ENCODE measurements at regions not wholly inside any gene's neighbourhood (a gene's known extent, or its start where the extent isn't known, plus 50 kb on each side); places are given as distances from the start of the nearest gene placed in this dataset.

DNA sequence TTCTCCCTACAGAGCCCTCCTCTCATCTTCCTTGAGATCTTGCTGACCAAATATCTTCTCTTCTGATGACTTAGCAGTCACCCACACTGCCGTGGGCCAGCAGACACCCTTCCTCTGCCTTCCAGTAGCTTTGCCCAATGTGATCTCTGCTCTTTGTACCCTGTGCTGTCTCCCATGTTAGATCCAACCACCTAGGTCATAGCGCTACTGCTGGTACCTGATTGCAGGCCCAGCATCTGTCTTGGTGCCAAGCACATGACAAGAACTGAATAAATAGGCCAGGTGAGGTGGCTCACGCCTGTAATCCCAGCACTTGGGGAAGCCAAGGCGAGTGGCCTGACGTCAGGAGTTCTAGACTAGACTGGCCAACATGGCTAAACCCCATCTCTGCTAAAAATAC lies 149.7 kb downstream of the TM9SF2 start:
- DNase-seq (ENCODE audit: low read depth in 4 of 6, low spot score in 6 of 6): no peak
- H3K27ac ChIP-seq (ENCODE audit: low read depth, low read length): no peak overlapping the region
- H3K36me3 ChIP-seq (ENCODE audit: control insufficient read depth, insufficient read depth, low read length): no peaks in the 10 kb centered on the region
- no peaks in the 10 kb centered on the region for H3K9me3 ChIP-seq (ENCODE audit: control insufficient read depth, insufficient read depth, low read length)
- no peaks in the 10 kb centered on the region for H3K27me3 ChIP-seq (ENCODE audit: control insufficient read depth, insufficient read depth, low read length)
- H3K4me3 ChIP-seq (ENCODE audit: low read depth, low read length): no peak overlapping the region
- no peaks in the 10 kb centered on the region for H3K4me1 ChIP-seq (ENCODE audit: control insufficient read depth, insufficient read depth, low read length)
- 93% methylated on average over 4 of the region's 5 CpGs for WGBS (ENCODE audit: insufficient coverage)

GRCh38 chr13:99650410-99650809 lies 149.1 kb downstream of the TM9SF2 start:
- Histone ChIP-seq H3K4me3 (ENCODE audit: low read depth, low read length) (no peak overlapping the region), H3K36me3 (ENCODE audit: control insufficient read depth, insufficient read depth, low read length) (no peaks in the 10 kb centered on the region), H3K27me3 (ENCODE audit: control insufficient read depth, insufficient read depth, low read length) (no peaks in the 10 kb centered on the region), H3K27ac (ENCODE audit: low read depth, low read length) (no peak overlapping the region), H3K9me3 (ENCODE audit: control insufficient read depth, insufficient read depth, low read length) (no peaks in the 10 kb centered on the region), H3K4me1 (ENCODE audit: control insufficient read depth, insufficient read depth, low read length) (no peaks in the 10 kb centered on the region)
- WGBS (ENCODE audit: insufficient coverage): 82% methylated on average over 1 of the region's 1 CpG
- DNase-seq (ENCODE audit: low read depth in 4 of 6, low spot score in 6 of 6): no peak

DNA sequence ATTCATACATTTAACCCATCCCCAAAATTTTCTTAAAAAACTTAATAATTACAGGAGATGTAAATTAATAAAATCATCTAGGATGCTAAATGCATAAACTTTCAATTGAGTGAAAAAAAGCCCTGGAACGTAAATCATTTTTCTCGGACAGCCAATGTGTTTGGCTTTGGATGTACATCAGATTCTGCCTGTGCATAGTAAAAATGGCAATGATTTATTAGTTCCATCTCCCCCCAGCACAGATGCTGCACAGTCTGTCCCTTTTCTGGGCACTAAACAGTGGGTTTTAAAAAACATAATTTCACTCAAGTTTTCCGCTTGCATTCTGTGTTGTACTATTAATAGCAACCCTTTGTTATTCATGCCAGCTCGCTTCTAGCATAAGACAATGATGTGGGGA lies 147.7 kb downstream of the TM9SF2 start:
- peak in 1 of 6 donors; percentile 72 for DNase-seq (ENCODE audit: low read depth in 4 of 6, low spot score in 6 of 6)
- Histone ChIP-seq H3K9me3 (ENCODE audit: control insufficient read depth, insufficient read depth, low read length) (no peaks in the 10 kb centered on the region), H3K27me3 (ENCODE audit: control insufficient read depth, insufficient read depth, low read length) (no peaks in the 10 kb centered on the region), H3K36me3 (ENCODE audit: control insufficient read depth, insufficient read depth, low read length) (no peaks in the 10 kb centered on the region), H3K27ac (ENCODE audit: low read depth, low read length) (no peak overlapping the region), H3K4me1 (ENCODE audit: control insufficient read depth, insufficient read depth, low read length) (no peaks in the 10 kb centered on the region), H3K4me3 (ENCODE audit: low read depth, low read length) (no peak overlapping the region)
- WGBS (ENCODE audit: insufficient coverage): no CpG with 5 or more reads among the region's 4 CpGs

- no peaks in the 10 kb centered on the region for H3K27me3 ChIP-seq (ENCODE audit: control insufficient read depth, insufficient read depth, low read length)
- no peaks in the 10 kb centered on the region for H3K9me3 ChIP-seq (ENCODE audit: control insufficient read depth, insufficient read depth, low read length)
- no peak overlapping the region for H3K4me3 ChIP-seq (ENCODE audit: low read depth, low read length)
- H3K4me1 ChIP-seq (ENCODE audit: control insufficient read depth, insufficient read depth, low read length): no peaks in the 10 kb centered on the region
- H3K36me3 ChIP-seq (ENCODE audit: control insufficient read depth, insufficient read depth, low read length): no peaks in the 10 kb centered on the region
- 64% methylated on average over 2 of the region's 8 CpGs for WGBS (ENCODE audit: insufficient coverage)
- H3K27ac ChIP-seq (ENCODE audit: low read depth, low read length): no peak overlapping the region
- no peak for DNase-seq (ENCODE audit: low read depth in 4 of 6, low spot score in 6 of 6)
Measured at GRCh38 chr13:99648066-99648665, 146.9 kb downstream of the TM9SF2 start.

DNA sequence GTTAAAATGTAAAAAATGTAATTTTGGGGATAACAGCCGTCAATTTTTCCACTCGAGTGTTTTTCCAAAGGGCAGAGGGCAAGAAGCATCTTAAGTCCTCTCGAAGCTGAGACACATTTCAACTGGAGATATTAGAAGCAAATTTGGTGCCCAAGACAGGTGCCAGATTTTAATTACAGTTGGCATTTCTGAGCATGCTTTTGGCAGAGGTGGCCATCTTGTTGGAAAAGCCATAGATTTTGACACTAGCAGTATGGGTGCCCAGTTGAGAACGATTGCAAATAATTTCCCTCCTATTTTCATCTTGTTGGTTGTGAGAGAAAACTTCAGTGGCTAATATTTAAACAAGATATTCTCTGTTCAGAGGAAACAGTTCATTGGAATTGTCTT lies 146.3 kb downstream of the TM9SF2 start:
- WGBS (ENCODE audit: insufficient coverage): 72% methylated on average over 3 of the region's 4 CpGs
- Histone ChIP-seq H3K9me3 (ENCODE audit: control insufficient read depth, insufficient read depth, low read length) (no peaks in the 10 kb centered on the region), H3K27me3 (ENCODE audit: control insufficient read depth, insufficient read depth, low read length) (no peaks in the 10 kb centered on the region), H3K36me3 (ENCODE audit: control insufficient read depth, insufficient read depth, low read length) (no peaks in the 10 kb centered on the region), H3K27ac (ENCODE audit: low read depth, low read length) (no peak overlapping the region), H3K4me1 (ENCODE audit: control insufficient read depth, insufficient read depth, low read length) (no peaks in the 10 kb centered on the region), H3K4me3 (ENCODE audit: low read depth, low read length) (no peak overlapping the region)
- peak in 1 of 6 donors; percentile 74 for DNase-seq (ENCODE audit: low read depth in 4 of 6, low spot score in 6 of 6)

- DNase-seq (ENCODE audit: low read depth in 4 of 6, low spot score in 6 of 6): no peak
- Histone ChIP-seq H3K4me1 (ENCODE audit: control insufficient read depth, insufficient read depth, low read length) (no peaks in the 10 kb centered on the region), H3K27ac (ENCODE audit: low read depth, low read length) (no peak overlapping the region), H3K4me3 (ENCODE audit: low read depth, low read length) (no peak overlapping the region), H3K36me3 (ENCODE audit: control insufficient read depth, insufficient read depth, low read length) (no peaks in the 10 kb centered on the region), H3K9me3 (ENCODE audit: control insufficient read depth, insufficient read depth, low read length) (no peaks in the 10 kb centered on the region), H3K27me3 (ENCODE audit: control insufficient read depth, insufficient read depth, low read length) (no peaks in the 10 kb centered on the region)
- WGBS (ENCODE audit: insufficient coverage): 75% methylated on average over 2 of the region's 8 CpGs
Measured at GRCh38 chr13:99646866-99647595, 145.8 kb downstream of the TM9SF2 start.

- no peaks in the 10 kb centered on the region for H3K9me3 ChIP-seq (ENCODE audit: control insufficient read depth, insufficient read depth, low read length)
- H3K36me3 ChIP-seq (ENCODE audit: control insufficient read depth, insufficient read depth, low read length): no peaks in the 10 kb centered on the region
- 100% methylated on average over 3 of the region's 3 CpGs for WGBS (ENCODE audit: insufficient coverage)
- H3K4me1 ChIP-seq (ENCODE audit: control insufficient read depth, insufficient read depth, low read length): no peaks in the 10 kb centered on the region
- H3K27ac ChIP-seq (ENCODE audit: low read depth, low read length): no peak overlapping the region
- DNase-seq (ENCODE audit: low read depth in 4 of 6, low spot score in 6 of 6): no peak
- H3K27me3 ChIP-seq (ENCODE audit: control insufficient read depth, insufficient read depth, low read length): no peaks in the 10 kb centered on the region
- no peak overlapping the region for H3K4me3 ChIP-seq (ENCODE audit: low read depth, low read length)
Measured at GRCh38 chr13:99642841-99643240, 141.6 kb downstream of the TM9SF2 start.

- no peaks in the 10 kb centered on the region for H3K9me3 ChIP-seq (ENCODE audit: control insufficient read depth, insufficient read depth, low read length)
- H3K4me3 ChIP-seq (ENCODE audit: low read depth, low read length): no peak overlapping the region
- WGBS (ENCODE audit: insufficient coverage): 100% methylated on average over 1 of the region's 4 CpGs
- H3K4me1 ChIP-seq (ENCODE audit: control insufficient read depth, insufficient read depth, low read length): no peaks in the 10 kb centered on the region
- H3K27ac ChIP-seq (ENCODE audit: low read depth, low read length): no peak overlapping the region
- no peaks in the 10 kb centered on the region for H3K36me3 ChIP-seq (ENCODE audit: control insufficient read depth, insufficient read depth, low read length)
- no peak for DNase-seq (ENCODE audit: low read depth in 4 of 6, low spot score in 6 of 6)
- H3K27me3 ChIP-seq (ENCODE audit: control insufficient read depth, insufficient read depth, low read length): no peaks in the 10 kb centered on the region
Measured at GRCh38 chr13:99642006-99642405, 140.7 kb downstream of the TM9SF2 start.

DNA sequence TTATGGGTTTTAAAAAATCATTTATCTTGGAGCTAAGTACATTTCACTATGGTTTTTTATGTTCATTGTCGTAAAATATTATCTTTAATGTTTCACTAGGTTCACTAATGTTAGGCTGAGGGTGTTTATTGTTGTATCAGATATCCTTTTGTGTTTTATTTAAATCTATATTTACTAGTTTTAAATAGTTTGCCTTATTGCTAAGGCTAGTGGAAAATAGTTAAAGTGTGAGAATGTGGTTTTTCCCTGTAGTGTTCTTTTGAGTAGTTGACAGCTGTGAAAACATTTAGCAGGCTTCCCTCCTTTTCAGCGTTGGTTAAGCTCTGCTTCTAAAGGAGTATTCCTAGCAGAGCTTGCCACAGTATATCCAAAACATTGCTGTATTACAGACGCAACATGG lies 139.0 kb downstream of the TM9SF2 start:
- Histone ChIP-seq H3K4me1 (ENCODE audit: control insufficient read depth, insufficient read depth, low read length) (no peaks in the 10 kb centered on the region), H3K27ac (ENCODE audit: low read depth, low read length) (no peak overlapping the region), H3K27me3 (ENCODE audit: control insufficient read depth, insufficient read depth, low read length) (no peaks in the 10 kb centered on the region), H3K36me3 (ENCODE audit: control insufficient read depth, insufficient read depth, low read length) (no peaks in the 10 kb centered on the region), H3K9me3 (ENCODE audit: control insufficient read depth, insufficient read depth, low read length) (no peaks in the 10 kb centered on the region), H3K4me3 (ENCODE audit: low read depth, low read length) (no peak overlapping the region)
- 60% methylated on average over 1 of the region's 3 CpGs for WGBS (ENCODE audit: insufficient coverage)
- DNase-seq (ENCODE audit: low read depth in 4 of 6, low spot score in 6 of 6): no peak

DNA sequence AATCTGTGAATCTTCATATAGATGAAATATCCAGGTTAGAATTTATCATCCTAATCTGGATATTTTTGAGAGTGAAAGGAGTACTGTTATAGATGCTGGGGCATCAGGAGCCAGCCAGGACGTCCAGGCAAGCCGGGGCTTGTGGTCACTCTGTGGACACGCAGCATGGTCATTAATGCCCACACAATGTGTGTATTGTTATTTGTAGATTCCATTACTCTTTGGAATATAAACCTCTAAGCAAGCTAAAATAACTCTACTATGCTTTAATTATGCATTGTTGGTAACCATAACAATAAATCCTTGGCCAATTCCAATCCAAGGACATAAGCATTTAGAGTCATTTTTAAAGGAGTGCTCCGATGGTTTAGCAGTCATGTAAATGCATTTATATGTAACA lies 137.9 kb downstream of the TM9SF2 start:
- H3K27ac ChIP-seq (ENCODE audit: low read depth, low read length): no peak overlapping the region
- H3K9me3 ChIP-seq (ENCODE audit: control insufficient read depth, insufficient read depth, low read length): no peaks in the 10 kb centered on the region
- no peak for DNase-seq (ENCODE audit: low read depth in 4 of 6, low spot score in 6 of 6)
- H3K27me3 ChIP-seq (ENCODE audit: control insufficient read depth, insufficient read depth, low read length): no peaks in the 10 kb centered on the region
- WGBS (ENCODE audit: insufficient coverage): no CpG with 5 or more reads among the region's 4 CpGs
- H3K4me3 ChIP-seq (ENCODE audit: low read depth, low read length): no peak overlapping the region
- no peaks in the 10 kb centered on the region for H3K4me1 ChIP-seq (ENCODE audit: control insufficient read depth, insufficient read depth, low read length)
- no peaks in the 10 kb centered on the region for H3K36me3 ChIP-seq (ENCODE audit: control insufficient read depth, insufficient read depth, low read length)

All from spinal cord (tissue), 9 donors.